Eye (tissue), 1 donor: ENCODE measurements at regions not wholly inside any gene's neighbourhood (a gene's known extent, or its start where the extent isn't known, plus 50 kb on each side); places are given as distances from the start of the nearest gene placed in this dataset.
"Not testable (repeated sequence)": the region's sequence is repeated elsewhere in the genome, so short reads cannot be mapped to it uniquely, and the experiment has no call there.

ENCODE experiments used
- DNase-seq: peaks from one replicate; pipeline ENCODE4 v3.0.0-alpha.2; 2015

GRCh38 chr7:149995369-149996026 lies 121.7 kb downstream of the ATP6V0E2 start:
- DNase-seq = not testable (repeated sequence)

GRCh38 chr7:150000780-150001599 lies 127.2 kb downstream of the ATP6V0E2 start:
- not testable (repeated sequence) for DNase-seq

- no peak for DNase-seq
Observed at GRCh38 chr7:150003304-150003810, 129.6 kb downstream of the ATP6V0E2 start.

GRCh38 chr7:150003973-150004372 lies 130.2 kb downstream of the ATP6V0E2 start:
- DNase-seq = not testable (repeated sequence)

GRCh38 chr7:150004843-150005242 lies 131.1 kb downstream of the ATP6V0E2 start:
- DNase-seq = not testable (repeated sequence)

GRCh38 chr7:150009620-150010303 lies 136.0 kb downstream of the ATP6V0E2 start:
- not testable (repeated sequence) for DNase-seq

GRCh38 chr7:150016651-150017189 lies 143.0 kb downstream of the ATP6V0E2 start:
- DNase-seq = not testable (repeated sequence)

- DNase-seq = not testable (repeated sequence)
Observed at GRCh38 chr7:150020210-150020609, 146.4 kb downstream of the ATP6V0E2 start.

- DNase-seq = not testable (repeated sequence)
Observed at GRCh38 chr7:150024550-150025490, 151.1 kb downstream of the ATP6V0E2 start.

GRCh38 chr7:150025802-150026201 lies 152.0 kb downstream of the ATP6V0E2 start:
- not testable (repeated sequence) for DNase-seq

- DNase-seq = peak; percentile 41
Observed at GRCh38 chr7:150028344-150029012, 154.7 kb downstream of the ATP6V0E2 start.

GRCh38 chr7:150029013-150029389 lies 155.2 kb downstream of the ATP6V0E2 start:
- not testable (repeated sequence) for DNase-seq

- DNase-seq = not testable (repeated sequence)
Observed at GRCh38 chr7:150031733-150032132, 158.0 kb downstream of the ATP6V0E2 start.

GRCh38 chr7:150033711-150034110 lies 159.9 kb downstream of the ATP6V0E2 start:
- not testable (repeated sequence) for DNase-seq

GRCh38 chr7:150035769-150036168 lies 162.0 kb downstream of the ATP6V0E2 start:
- not testable (repeated sequence) for DNase-seq

GRCh38 chr7:150039061-150039460 lies 165.3 kb downstream of the ATP6V0E2 start:
- not testable (repeated sequence) for DNase-seq

GRCh38 chr7:150042281-150042680 lies 168.5 kb downstream of the ATP6V0E2 start:
- not testable (repeated sequence) for DNase-seq

GRCh38 chr7:150044771-150045170 lies 171.0 kb downstream of the ATP6V0E2 start:
- DNase-seq = peak; percentile 78

- not testable (repeated sequence) for DNase-seq
Observed at GRCh38 chr7:150045596-150045995, 171.8 kb downstream of the ATP6V0E2 start.

- DNase-seq = peak; percentile 24
Observed at GRCh38 chr7:150046290-150047194, 172.8 kb downstream of the ATP6V0E2 start.
